OCI-LY1 (cell line): ENCODE measurements at regions not wholly inside any gene's neighbourhood (a gene's known extent, or its start where the extent isn't known, plus 50 kb on each side); places are given as distances from the start of the nearest gene placed in this dataset.

Experiments used
- H2AFZ ChIP-seq: fragments of 200-600 bp; sonication (generic), shearing (Covaris generic); 2 replicates; pipeline ENCODE4 v1.6.0; 2014; ENCODE audit warnings: antibody characterized with exemption, mild to moderate bottlenecking, low read length
- H3F3A ChIP-seq: fragments of 200-600 bp; sonication (generic), shearing (Covaris generic); 2 replicates; pipeline ENCODE4 v1.6.0; 2014; ENCODE audit warnings: mild to moderate bottlenecking, antibody characterized with exemption, low read length, moderate library complexity; ENCODE audit not compliant: insufficient read depth
- H3K27ac ChIP-seq: fragments of 200-600 bp; sonication (generic); 2 replicates; pipeline ENCODE4 v1.5.1; 2014; ENCODE audit warnings: low read length, mixed run types, mild to moderate bottlenecking, low read depth; ENCODE audit not compliant: poor library complexity, severe bottlenecking
- H3K27me3 ChIP-seq: fragments of 200-600 bp; sonication (generic); 2 replicates; pipeline ENCODE4 v1.6.0; 2014; ENCODE audit warnings: antibody characterized with exemption, mild to moderate bottlenecking, low read length, moderate library complexity; ENCODE audit not compliant: insufficient read depth
- H3K36me3 ChIP-seq: fragments of 200-600 bp; sonication (generic); 2 replicates; pipeline ENCODE4 v1.6.1; 2014; ENCODE audit warnings: mild to moderate bottlenecking, antibody characterized with exemption, low read length, moderate library complexity, mixed read lengths; ENCODE audit not compliant: insufficient read depth
- H3K4me1 ChIP-seq: fragments of 200-600 bp; sonication (generic); 2 replicates; pipeline ENCODE4 v1.5.1; 2014; ENCODE audit warnings: mild to moderate bottlenecking, low read length, moderate library complexity; ENCODE audit not compliant: insufficient read depth, severe bottlenecking
- H3K4me2 ChIP-seq: fragments of 200-600 bp; sonication (generic), shearing (Covaris generic); 2 replicates; pipeline ENCODE4 v1.6.1; 2014; ENCODE audit warnings: low read length
- H3K4me3 ChIP-seq: fragments of 200-600 bp; sonication (generic); 2 replicates; pipeline ENCODE4 v1.5.1; 2014; ENCODE audit warnings: low read length, low read depth, mild to moderate bottlenecking, mixed read lengths; ENCODE audit not compliant: poor library complexity, severe bottlenecking
- H3K79me2 ChIP-seq: fragments of 200-600 bp; shearing (Covaris generic); 2 replicates; pipeline ENCODE4 v1.6.1; 2016; ENCODE audit warnings: mixed run types, low read length, mixed read lengths; ENCODE audit not compliant: insufficient read depth
- H3K9ac ChIP-seq: fragments of 200-600 bp; sonication (generic), shearing (Covaris generic); 2 replicates; pipeline ENCODE4 v1.6.1; 2014; ENCODE audit warnings: mild to moderate bottlenecking, low read length, mixed read lengths
- H3K9me2 ChIP-seq: fragments of 200-600 bp; sonication (generic), shearing (Covaris generic); 2 replicates; pipeline ENCODE4 v1.6.1; 2014; ENCODE audit warnings: low read depth, mild to moderate bottlenecking, low read length, mixed read lengths
- H3K9me3 ChIP-seq: fragments of 200-600 bp; shearing (Covaris generic); 2 replicates; pipeline ENCODE4 v1.6.1; 2014; ENCODE audit warnings: low read length, mixed read lengths
- H4K20me1 ChIP-seq: fragments of 200-600 bp; sonication (generic), shearing (Covaris generic); 2 replicates; pipeline ENCODE4 v1.6.0; 2016; ENCODE audit warnings: mild to moderate bottlenecking, low read length; ENCODE audit not compliant: insufficient read depth
- CTCF ChIP-seq: fragments of 200-600 bp; sonication (generic), shearing (Covaris generic); IDR thresholded peaks from 2 replicates; pipeline ENCODE4 v1.5.1; 2017; ENCODE audit warnings: mild to moderate bottlenecking, antibody characterized with exemption, low read length, moderate library complexity, mixed read lengths
- EZH2 ChIP-seq: fragments of 200-600 bp; sonication (generic), shearing (Covaris generic); IDR thresholded peaks from 2 replicates; pipeline ENCODE4 v1.8.0; 2017; ENCODE audit warnings: borderline replicate concordance, mixed run types, mild to moderate bottlenecking, antibody characterized with exemption, low read length, moderate library complexity, mixed read lengths

GRCh38 chr2:57105694-57106093, 921.9 kb downstream of the CCDC85A start:
- Histone ChIP-seq H2AFZ (no peak overlapping the region), H3K79me2 (no peaks in the 10 kb centered on the region), H3K27ac (no peak overlapping the region), H3K36me3 (no peaks in the 10 kb centered on the region), H3F3A (no peaks in the 10 kb centered on the region), H3K4me3 (no peak overlapping the region), H3K27me3 (no peaks in the 10 kb centered on the region), H3K9me3 (no peaks in the 10 kb centered on the region), H3K9me2 (no peaks in the 10 kb centered on the region), H4K20me1 (no peaks in the 10 kb centered on the region), H3K4me2 (no peak overlapping the region), H3K4me1 (no peaks in the 10 kb centered on the region), H3K9ac (no peak overlapping the region)
- no peak for TF ChIP-seq CTCF
- TF ChIP-seq EZH2: no peak

GRCh38 chr2:57107353-57107752, 923.6 kb downstream of the CCDC85A start:
- Histone ChIP-seq H4K20me1 (no peaks in the 10 kb centered on the region), H3K27ac (no peak overlapping the region), H3K27me3 (no peaks in the 10 kb centered on the region), H3K9me2 (no peaks in the 10 kb centered on the region), H3K9ac (no peak overlapping the region), H3K79me2 (no peaks in the 10 kb centered on the region), H3K9me3 (no peaks in the 10 kb centered on the region), H2AFZ (no peak overlapping the region), H3F3A (no peaks in the 10 kb centered on the region), H3K36me3 (no peaks in the 10 kb centered on the region), H3K4me2 (no peak overlapping the region), H3K4me1 (no peaks in the 10 kb centered on the region), H3K4me3 (no peak overlapping the region)
- TF ChIP-seq CTCF: no peak
- no peak for TF ChIP-seq EZH2

GRCh38 chr2:57111531-57111930, 927.7 kb downstream of the CCDC85A start:
- no peaks in the 10 kb centered on the region for H3K9me3 ChIP-seq
- no peak overlapping the region for H3K27ac ChIP-seq
- H3K9me2 ChIP-seq: no peaks in the 10 kb centered on the region
- TF ChIP-seq CTCF (no peak), EZH2 (no peak)
- H3K4me2 ChIP-seq: no peak overlapping the region
- no peaks in the 10 kb centered on the region for H4K20me1 ChIP-seq
- H3K27me3 ChIP-seq: no peaks in the 10 kb centered on the region
- H3K79me2 ChIP-seq: no peaks in the 10 kb centered on the region
- no peak overlapping the region for H2AFZ ChIP-seq
- H3K4me1 ChIP-seq: no peaks in the 10 kb centered on the region
- H3K4me3 ChIP-seq: no peak overlapping the region
- no peaks in the 10 kb centered on the region for H3K36me3 ChIP-seq
- H3F3A ChIP-seq: no peaks in the 10 kb centered on the region
- no peak overlapping the region for H3K9ac ChIP-seq
